WI38 (cell line): ENCODE measurements at regions not wholly inside any gene's neighbourhood (a gene's known extent, or its start where the extent isn't known, plus 50 kb on each side); places are given as distances from the start of the nearest gene placed in this dataset.
"Not testable (repeated sequence)": the region's sequence is repeated elsewhere in the genome, so short reads cannot be mapped to it uniquely, and the experiment has no call there.

Experiments
- H3K4me3 ChIP-seq: 2 replicates; pipeline ENCODE4 v1.5.1; 2011; ENCODE audit warnings: low read depth, mild to moderate bottlenecking, control low read depth, low read length
- CTCF ChIP-seq: IDR thresholded peaks from 2 replicates; pipeline ENCODE4 v1.5.1; 2012; ENCODE audit warnings: low read depth, mild to moderate bottlenecking, control low read depth, low read length

- no peak for TF ChIP-seq CTCF
- H3K4me3 ChIP-seq: no peak overlapping the region
Measured at GRCh38 chr5:91315701-91316100, 67.4 kb downstream of the ARRDC3 start.

DNA sequence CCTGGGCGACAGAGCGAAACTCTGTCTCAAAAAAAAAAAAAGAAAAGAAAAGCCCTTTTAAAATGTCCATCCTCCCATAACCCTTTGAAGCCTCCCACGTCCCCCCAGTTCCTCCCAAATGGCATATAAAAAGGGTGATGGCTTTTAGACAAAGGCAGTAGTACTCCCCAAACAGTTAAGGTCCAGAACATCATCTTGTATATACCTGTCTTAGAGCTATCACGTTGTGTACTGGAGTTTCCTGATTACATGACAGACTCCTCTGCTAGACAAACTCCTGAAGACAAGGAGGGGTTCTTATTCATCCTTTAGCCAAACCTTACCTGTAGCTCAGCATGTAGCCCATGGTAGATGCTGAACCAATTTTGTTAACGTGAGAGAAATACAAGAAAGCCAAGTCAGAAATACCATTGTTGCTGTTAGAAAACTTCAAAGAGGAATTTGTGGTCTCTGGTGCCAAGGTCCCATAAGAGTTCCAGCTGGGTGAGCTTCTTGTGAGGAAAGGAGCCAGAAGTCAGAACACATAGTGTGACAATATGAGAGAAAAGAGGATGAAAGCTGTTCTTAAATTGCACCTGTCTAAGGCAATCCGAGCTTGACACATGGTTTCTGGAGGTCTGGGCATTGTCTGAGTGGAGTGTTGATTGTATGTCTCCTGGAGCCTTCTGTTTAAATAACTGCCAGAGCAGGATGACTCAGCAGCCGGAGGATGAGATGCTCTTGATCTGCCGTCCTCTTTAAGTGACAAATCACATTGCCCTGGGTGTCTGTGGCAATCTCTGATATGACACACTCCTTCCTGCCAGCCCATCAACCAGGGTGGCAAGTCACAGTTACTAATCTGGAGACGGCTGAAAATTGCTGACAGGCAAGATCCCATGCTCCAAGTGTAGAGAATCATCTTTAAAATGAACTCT is 69.1 kb downstream of the ARRDC3 start:
- no peak for TF ChIP-seq CTCF
- H3K4me3 ChIP-seq: no peak overlapping the region; the same call in 1 of the 2 replicates

GRCh38 chr5:91312698-91313097 is 70.4 kb downstream of the ARRDC3 start:
- no peak for TF ChIP-seq CTCF
- H3K4me3 ChIP-seq: no peak overlapping the region

GRCh38 chr5:91311697-91312501 is 71.2 kb downstream of the ARRDC3 start:
- TF ChIP-seq CTCF: no peak

DNA sequence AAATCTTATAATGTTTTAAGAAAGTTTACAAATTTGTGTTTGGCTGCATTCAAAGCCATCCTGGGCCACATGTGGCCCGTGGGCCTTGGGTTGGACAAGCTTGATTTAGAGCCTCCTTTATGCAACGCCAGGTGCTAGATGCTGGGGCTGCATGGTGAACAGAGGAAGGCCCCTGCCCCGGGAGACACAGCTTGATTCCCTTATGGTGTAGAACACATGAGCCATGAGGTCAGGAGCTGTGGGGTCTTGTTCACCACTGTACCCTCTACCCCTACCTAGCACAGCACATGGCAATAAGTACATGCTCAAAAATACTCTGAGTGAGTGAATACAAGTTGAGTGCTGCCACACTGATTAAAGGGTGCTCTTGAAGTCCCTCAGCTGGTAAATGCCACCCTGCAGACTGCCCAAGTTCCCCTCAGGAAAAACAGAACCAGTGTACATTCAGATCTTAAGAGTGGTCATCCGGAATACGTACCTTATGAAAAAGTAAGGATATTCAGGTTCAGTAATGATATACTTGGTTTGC is 71.9 kb downstream of the ARRDC3 start:
- no peak overlapping the region for H3K4me3 ChIP-seq
- TF ChIP-seq CTCF: no peak

More at GRCh38 chr5:91311697-91312501, 71.2 kb downstream of the ARRDC3 start:
- no peak overlapping the region for H3K4me3 ChIP-seq

GRCh38 chr5:91308157-91308556 is 75.0 kb downstream of the ARRDC3 start:
- not testable (repeated sequence) for H3K4me3 ChIP-seq

GRCh38 chr5:91307048-91307447 is 76.1 kb downstream of the ARRDC3 start:
- no peak overlapping the region for H3K4me3 ChIP-seq
- no peak for TF ChIP-seq CTCF
